GM19455 (cell line): ENCODE measurements at regions not wholly inside any gene's neighbourhood (a gene's known extent, or its start where the extent isn't known, plus 50 kb on each side); places are given as distances from the start of the nearest gene placed in this dataset.

ENCODE experiments used
- ATAC-seq: cut with Tn5 transposase; IDR thresholded peaks from one replicate; pipeline ENCODE4 v1.9.1; 2021; ENCODE audit not compliant: unreplicated experiment

DNA sequence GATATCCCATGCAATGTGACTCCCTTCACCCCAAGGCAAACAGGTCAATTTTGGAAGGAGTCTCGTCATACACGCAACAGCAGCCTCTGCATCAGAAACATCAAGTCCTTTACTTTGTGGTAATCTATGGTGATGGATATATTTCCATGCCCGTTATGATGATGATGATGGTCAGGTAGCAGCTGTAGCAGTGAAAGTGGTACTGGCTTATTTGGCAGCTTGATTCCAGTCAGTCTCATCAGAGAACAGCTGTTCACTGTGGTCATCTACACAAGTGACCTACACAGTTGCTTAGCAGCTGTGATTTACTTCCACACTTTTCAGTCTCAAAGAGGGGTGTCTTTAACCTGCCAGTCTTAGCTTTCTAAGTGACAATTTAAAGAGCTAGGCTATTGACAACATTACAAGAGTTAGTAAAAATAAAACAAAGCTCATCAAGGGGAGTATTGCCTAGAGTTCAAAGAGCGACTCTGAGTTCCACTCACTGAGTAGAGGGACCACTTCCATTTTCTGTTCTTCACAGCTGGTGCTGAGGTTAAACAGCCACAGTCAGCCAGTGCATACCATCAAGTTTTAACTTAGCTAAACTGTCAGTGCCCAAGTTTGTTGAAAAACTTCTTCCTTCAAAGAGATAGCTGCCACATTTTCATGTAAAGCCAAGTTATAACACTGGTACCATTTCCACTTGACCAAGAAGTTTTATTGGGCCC lies 587.4 kb upstream of the KCNMB2 start:
- ATAC-seq = no peak

- no peak for ATAC-seq
Measured at GRCh38 chr3:177959188-177959587, 577.0 kb upstream of the KCNMB2 start.

DNA sequence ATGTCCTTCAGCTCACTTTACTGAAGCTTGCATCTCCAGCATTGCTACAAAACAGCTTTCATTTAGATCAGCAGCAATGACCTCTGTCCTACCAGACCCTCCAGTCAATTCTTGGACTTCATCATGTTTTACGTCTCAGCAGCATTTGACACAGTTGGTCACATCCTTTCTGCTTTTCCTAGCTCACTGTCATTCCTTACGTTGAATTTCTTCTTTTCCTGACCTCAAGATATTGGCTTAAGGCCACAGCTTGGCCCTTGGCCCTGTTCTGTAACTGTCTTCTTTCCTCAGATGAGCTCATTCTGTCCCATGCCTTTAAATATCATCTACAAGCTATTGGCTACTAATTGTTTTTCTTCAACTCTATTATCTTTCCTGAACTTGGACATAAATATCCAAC lies 576.2 kb upstream of the KCNMB2 start:
- no peak for ATAC-seq

DNA sequence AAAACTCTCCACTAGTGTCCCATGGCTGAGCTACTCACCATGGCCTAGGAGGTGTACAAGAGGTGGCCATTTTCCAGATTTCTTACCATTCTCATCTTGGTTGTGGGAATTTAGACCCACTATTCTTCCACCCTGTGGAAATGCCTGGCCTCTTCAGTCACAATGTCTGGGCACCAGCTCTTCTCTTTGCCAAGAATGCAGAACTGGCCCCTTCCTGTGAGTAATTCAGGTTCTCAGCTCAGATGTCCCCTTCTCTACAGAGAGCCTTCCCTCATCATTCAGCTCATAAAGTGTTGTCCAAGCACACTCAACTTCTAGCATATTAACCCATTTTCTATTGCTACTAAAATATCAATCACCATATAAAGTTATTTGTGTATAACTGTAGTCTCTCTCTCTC lies 575.5 kb upstream of the KCNMB2 start:
- no peak for ATAC-seq

DNA sequence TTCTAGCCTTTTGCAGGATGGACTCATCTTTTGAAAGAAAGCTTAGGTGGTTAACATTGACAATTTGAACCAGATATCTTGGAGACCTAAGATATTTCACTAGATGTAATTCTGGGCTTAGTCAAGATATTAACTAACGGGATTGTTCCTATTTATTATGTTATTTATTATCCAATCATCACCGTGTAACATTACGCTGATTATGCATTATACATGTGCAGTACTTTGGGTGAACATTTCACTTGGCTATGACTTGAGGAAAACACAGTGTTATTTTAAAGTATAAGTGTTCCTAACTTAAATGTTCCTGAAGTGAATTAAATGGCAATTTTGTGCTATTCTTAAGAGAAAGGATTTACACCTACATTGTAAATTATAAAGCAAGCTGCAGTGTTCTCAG lies 574.5 kb upstream of the KCNMB2 start:
- no peak for ATAC-seq

DNA sequence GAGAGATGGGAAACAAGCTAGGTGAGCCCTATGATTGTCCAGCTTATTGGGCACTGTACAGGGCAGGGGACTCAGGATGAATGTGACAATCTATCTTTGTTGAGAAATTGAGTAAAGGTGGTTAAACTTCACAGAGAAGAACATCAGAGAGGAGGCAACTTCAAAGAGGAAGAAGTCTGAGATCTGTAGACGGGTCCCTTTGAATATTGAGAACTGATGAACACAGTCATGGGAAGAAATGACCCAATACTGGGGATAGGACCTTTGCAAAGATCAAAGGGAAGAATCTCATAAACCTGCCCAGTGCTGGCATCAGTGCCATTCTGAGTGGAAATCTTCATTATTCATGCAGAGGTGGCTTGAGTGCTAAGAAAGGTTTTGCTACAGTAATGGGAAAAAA lies 569.7 kb upstream of the KCNMB2 start:
- ATAC-seq = no peak

DNA sequence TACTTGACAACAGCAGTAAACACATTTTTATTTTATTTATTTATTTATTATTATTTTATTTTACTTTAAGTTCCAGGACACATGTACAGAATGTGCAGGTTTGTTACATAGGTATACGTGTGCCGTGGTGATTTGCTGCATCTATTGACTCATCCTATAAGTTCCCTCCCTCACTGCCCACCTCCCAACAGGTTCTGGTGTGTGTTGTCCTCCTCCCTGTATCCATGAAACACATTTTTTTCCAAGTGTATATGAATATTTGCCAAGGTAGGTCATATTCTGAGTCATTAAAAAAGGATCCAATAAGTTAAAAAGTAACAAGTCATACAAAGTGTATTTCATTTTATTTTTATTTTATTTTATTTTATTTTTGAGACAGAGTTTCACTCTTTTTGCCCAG lies 567.3 kb upstream of the KCNMB2 start:
- ATAC-seq = no peak

GRCh38 chr3:177973241-177973840 lies 562.9 kb upstream of the KCNMB2 start:
- no peak for ATAC-seq

GRCh38 chr3:177976241-177976640 lies 560.0 kb upstream of the KCNMB2 start:
- ATAC-seq = no peak

GRCh38 chr3:177976866-177977265 lies 559.4 kb upstream of the KCNMB2 start:
- no peak for ATAC-seq

GRCh38 chr3:177977381-177978158 lies 558.7 kb upstream of the KCNMB2 start:
- ATAC-seq = no peak

DNA sequence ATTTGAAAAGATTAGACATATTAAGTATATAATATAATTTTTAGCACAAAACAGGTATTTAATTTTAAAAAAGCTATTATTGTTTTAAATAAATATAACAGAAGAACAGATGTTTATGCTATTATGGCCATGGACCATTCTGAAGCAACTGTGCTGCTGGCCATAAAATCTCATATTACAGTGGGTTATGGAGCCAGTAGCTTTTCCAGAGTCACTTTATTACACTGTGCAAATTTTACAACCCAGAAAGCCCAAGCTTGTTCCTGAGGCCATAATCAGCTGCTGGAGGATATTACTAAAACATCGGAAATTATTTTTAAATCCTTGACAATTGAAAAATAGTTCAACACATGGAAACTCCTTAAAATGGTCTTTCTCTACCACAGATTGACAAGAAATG lies 557.3 kb upstream of the KCNMB2 start:
- no peak for ATAC-seq

DNA sequence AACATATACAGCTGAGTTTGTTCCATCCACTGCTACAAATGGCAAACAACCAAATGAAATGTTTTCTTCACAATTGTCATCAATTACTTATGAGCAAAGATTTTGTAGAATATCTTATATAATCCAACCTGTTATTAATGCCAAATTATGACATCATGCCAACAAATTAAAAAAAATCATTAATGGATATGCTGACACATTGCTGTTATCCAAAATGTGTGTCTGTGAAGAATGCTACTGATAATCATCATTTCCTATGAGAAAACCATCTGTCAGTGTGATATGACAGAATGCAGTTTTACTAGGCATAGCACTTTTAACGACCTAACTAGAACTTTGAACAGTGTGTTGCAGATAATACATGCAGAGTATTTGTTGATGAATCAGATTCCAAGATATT lies 556.5 kb upstream of the KCNMB2 start:
- no peak for ATAC-seq

GRCh38 chr3:177981576-177981975 lies 554.7 kb upstream of the KCNMB2 start:
- no peak for ATAC-seq

DNA sequence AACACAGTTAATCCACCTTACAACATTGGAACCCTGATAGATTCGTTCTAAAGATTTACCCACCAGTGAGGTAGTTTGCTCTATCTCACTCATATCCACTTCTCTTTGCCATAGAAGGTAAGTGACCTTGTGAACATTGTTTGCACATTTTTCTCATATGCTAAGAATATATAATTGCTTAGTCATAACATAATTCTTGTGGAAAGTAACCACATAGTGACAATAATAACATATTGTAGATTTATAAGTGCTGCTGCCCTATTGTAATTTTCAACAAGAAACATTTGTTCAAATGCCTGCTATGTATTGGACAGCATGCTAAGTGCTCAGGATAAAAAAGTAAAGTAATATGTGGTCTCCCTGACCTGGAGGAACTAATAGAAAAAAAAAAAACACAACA lies 554.2 kb upstream of the KCNMB2 start:
- no peak for ATAC-seq

- ATAC-seq = no peak
Measured at GRCh38 chr3:177983320-177983719, 552.9 kb upstream of the KCNMB2 start.

DNA sequence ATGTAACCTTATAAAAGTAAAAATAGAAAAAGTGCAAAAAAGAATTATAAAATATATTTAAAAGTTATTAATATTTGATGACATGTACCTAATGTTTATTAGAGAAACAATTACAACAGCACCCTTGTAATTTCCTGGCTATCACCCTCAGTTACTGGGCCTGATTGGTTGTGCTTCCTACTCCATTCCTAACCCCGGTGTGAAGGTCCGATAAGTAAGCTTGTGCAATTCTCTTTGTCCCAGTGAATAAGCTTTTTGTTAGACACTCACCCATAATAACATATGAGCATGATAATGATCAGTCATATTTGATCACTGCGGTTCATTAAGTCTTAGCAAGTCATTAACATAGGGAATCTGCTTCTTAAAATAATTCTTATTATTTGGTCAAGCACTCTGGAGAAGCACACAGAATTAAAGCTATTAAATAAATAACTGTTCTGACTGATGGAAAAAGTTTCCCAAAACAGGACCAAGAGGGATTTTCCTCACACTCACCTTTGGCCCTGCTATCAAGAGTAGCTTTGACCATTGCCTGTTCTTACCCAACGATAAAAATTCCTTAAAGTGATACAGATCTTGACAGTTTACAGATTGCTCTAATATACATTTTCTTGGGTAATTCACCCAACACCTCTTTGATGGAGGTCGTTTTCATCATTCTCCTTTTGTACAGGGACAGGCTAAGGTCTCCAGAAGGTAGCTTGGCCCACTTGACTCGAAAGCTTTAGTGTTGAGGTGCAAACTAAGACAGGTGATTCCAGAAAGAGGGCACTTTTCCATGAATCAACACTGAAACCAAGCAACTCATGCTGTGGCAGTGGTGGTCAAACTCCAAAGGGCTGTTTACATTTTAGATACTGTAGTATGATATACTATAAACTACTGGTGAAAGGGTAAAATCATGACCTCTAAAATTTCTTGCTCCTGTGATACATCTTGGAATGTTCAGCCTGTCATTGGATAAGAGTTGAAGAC lies 543.0 kb upstream of the KCNMB2 start:
- ATAC-seq = no peak

DNA sequence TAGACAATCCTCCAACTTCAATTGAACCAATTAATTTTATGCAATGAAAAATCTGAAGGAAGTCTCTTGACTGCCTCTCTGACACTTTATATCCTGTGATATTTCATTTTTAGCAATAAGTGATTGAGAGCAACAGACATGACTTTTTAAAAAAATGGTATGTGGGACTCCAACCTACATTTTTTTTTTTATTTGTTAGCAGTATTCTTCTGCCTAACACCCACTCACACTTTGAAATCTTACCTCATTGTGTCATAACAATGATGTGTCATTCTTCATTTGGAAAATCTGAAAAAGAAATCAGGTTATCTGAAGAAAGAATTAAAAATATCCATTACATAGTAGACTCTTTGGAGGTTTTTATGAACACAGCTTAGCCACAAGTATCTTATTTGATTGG lies 541.3 kb upstream of the KCNMB2 start:
- ATAC-seq = no peak

- ATAC-seq = no peak
Measured at GRCh38 chr3:177995381-177996085, 540.7 kb upstream of the KCNMB2 start.

- peak; percentile 98 for ATAC-seq
Measured at GRCh38 chr3:178001670-178002101, 534.5 kb upstream of the KCNMB2 start.
